NCI-H2081 treated with DMSO at 0.1 percent for 48 hours (cell line): ENCODE measurements at regions not wholly inside any gene's neighbourhood (a gene's known extent, or its start where the extent isn't known, plus 50 kb on each side); places are given as distances from the start of the nearest gene placed in this dataset.
"Not testable (repeated sequence)": the region's sequence is repeated elsewhere in the genome, so short reads cannot be mapped to it uniquely, and the experiment has no call there.

ENCODE experiments used
- DNase-seq: peaks from one replicate; lab custom pipeline; 2025; lab: John Stamatoyannopoulos, UW

DNA sequence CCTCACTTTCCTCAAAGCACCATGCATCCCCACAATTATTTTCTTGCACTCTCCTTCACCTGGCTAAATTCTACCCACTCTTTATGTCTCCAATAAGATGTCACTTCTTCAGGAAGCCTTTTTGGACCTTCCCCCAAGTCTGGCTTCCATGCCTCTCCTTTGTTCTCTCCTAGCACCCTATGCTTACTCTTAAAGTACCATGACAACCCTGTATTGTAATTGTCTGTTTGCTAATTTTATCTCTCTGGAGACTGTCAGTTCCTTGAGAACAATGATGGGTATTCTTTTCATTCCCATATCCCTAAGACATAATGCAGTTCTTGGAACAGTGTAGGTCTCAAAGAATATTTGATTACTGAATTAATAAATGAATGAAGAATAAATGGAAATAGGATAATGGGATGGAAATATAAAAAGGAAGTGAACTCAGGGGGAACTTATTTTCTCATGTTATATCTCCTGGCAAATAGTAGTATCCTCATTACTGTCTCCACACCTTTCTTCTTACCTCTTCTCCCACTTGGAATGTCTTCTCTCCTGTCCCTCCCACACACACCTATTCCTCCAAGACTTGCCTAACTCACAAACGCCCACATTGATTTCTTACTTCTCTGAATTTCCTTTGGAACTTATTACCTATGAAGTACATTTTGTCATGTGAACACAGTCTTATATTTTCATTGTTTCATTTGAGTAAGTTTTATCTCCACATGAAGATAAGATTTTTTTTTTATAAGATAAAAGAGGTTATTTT is 499.1 kb downstream of the NFIB start:
- DNase-seq: no peak

DNA sequence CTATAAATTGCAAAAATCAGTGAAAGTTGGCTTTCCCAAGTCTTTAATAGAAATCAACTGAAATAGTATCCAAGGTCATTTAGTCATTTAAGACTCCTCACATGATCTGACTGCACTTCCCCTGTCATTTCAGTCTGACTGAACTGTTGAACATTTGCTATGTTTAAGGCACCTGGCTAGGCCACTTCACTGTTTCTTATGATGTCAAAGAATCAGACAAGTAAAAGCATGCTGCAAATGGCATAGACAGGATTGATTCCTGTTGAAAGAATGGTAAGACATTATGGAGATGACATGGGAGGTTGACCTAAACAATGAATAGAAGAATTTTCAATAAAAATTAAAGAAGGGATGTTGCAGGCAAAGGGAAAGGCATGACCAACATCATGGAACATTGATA is 502.1 kb downstream of the NFIB start:
- no peak for DNase-seq

DNA sequence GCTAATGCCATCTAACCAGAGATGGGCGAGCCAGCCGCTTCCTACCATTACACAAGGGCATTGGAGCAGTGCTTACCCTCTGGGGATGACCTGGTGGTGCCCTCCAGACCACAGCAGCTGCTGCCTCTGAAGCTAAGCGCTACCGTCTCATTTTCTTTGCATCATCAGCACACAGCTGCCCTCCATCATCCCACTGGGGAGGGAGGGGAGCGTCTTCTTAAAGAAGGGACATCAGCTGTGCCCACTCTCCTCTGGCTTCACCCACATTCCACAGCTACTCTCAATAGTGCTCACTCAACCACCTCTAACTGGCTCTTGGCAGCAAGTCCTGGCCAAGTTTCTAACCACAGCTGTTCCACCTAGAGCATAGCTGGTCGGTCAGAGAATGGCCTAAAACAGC is 503.4 kb downstream of the NFIB start:
- no peak for DNase-seq

DNA sequence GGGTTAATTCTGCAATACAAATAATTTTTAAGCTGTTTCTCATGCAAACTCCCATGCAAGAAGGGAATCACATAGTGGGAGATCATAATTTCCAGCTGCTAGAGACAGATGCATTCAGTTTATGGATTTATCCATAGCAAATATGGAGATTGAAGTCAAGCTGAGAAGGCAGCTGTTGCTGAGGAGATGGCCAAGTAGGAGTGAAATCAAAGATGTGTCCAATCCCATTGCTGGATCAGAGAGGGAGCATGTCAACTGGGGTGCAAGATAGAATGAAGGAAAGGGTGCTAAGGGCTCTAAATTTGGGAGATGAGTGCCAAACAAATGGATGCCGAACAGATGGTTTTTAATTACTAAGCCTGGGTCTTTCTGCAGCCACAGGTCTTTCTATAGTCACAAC is 504.5 kb downstream of the NFIB start:
- DNase-seq: no peak

DNA sequence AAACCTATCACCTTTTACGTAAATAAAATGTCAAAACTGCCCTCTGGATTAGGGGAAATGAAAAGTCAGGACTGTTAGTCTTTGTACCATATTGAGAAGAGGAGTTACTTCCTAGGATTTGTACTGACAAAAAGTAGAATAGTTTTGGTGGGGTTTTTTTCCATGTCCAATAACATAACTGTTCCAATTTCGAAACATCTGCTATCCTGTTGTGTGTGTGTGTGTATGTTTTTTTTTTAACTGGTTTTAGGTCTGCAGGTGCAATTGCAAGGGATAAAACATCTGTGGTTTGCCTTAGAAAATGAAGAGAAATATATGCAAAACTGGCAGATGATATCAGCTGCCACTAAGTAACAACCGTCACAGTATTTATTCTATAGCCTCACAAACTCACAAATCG is 506.8 kb downstream of the NFIB start:
- no peak for DNase-seq

DNA sequence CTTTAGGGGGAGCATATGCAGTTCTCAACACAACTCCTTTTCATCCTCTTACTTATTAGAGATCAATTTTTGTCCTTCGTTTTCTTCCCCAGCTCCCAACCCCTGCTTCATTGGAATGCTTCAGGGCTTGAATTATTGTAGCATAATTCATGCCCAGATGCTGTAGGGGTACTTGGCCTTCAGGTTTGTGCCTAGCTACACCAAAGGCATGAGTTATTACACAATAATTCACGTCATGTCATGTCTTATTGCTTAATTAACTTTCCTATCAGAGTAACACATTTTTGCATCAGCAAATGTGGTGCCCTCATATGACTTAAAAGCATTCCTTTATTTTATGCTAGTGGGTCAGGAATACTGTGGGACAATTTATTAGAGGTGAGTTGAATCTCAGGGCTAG is 507.2 kb downstream of the NFIB start:
- DNase-seq: no peak

DNA sequence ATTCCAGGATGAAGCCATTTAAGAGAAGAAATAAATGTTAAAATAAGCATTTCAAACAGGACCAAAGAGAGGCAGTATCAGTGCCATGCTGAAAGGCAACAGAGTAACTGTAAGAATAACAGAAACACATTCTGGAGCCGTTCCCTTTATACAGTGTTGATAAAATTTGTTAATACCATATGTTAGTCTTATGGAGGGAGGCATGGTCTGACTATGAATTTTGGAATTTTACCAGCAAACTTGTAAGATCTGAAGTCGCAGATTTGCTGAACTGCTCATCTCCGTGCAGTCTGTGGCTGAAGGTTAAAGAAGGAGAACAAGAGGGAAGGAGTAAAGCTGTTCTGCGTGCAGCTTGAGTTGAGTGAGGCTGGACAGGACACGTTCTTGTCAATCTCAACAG is 508.4 kb downstream of the NFIB start:
- no peak for DNase-seq

DNA sequence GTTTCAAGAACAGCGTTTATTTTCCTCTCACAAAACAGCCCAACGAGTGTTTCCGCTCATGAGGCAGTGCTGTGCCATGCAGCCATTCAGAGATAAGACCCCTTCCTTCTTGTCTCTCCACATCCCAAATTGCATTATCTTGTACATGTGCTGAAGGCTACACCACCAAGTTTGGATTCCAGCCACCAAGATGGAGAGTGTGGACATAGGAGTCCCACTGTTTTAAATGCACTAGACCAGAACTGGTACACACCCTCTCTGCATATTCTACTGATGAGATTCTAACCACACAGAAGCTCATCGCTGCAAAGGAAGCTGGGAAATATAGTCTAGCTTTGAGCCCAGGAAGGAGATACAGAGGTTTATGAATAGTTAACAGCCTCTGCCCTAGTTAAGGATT is 509.4 kb downstream of the NFIB start:
- no peak for DNase-seq

DNA sequence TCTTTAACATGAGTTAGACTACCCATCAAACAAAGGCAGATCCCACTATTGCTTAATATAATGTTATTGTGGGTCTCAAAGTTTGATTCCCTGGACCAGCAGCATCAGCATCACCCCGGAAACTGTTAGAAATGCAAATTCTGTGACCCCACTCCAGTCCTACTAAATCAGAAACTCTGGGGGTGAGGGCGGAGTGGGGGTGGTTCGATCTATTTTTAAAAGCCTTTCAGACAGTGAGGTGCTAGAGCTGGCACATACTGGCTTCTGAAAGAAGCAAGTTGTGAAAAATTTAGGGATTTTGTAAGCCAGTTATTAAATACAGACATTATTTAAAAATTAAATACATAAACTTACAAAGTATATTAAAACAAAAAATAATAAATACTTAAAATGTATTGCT is 513.2 kb downstream of the NFIB start:
- no peak for DNase-seq

DNA sequence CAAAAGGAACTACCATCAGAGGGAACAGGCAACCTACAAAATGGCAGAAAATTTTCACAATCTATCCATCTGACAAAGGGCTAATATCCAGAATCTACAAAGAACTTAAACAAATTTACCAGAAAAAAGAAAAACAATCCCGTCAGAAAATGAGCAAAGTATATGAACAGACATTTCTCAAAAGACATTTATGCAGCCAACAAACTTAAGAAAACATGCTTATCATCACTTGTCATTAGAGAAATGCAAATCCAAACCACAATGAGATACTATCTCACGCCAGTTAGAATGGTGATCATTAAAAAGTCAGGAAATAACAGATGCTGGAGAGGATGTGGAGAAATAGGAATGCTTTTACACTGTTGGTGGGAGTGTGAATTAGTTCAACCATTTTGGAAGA is 516.2 kb downstream of the NFIB start:
- DNase-seq: not testable (repeated sequence)

DNA sequence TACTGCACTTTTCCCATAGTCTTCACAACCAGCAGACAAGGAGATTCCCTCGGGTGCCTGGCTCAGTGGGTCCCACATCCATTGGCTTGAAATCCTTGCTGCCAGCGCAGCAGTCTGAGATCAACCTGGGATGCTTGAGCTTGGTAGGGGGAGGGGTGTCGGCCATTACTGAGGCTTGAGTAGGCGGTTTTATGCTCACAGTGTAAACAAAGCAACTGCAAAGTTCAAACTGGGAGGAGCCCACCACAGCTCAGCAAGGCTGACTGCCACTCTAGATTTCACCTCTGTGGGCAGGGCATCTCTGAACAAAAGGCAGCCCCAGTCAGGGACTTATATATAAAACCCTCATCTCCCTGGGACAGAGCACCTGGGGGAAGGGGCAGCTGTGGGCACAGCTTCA is 512.3 kb upstream of the MPDZ start:
- DNase-seq: no peak

DNA sequence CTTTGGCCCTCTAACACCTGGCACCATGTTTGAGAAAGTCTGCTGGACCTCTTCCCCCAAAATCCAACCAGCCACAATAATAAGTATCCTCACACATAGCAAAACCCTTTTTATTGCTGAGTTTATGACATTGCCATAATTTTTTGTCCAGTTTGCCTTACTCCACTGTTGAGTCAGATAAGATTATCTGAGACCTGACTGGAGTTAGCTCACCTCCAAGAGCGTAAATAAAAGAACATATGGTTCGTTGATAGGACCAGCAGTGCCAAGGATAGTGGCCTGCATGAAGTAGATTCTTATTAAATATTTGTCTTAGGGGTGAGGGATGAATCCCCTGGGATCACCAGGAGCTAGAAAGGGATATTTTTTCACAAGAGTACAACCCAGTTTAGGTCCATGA is 510.6 kb upstream of the MPDZ start:
- DNase-seq: no peak

DNA sequence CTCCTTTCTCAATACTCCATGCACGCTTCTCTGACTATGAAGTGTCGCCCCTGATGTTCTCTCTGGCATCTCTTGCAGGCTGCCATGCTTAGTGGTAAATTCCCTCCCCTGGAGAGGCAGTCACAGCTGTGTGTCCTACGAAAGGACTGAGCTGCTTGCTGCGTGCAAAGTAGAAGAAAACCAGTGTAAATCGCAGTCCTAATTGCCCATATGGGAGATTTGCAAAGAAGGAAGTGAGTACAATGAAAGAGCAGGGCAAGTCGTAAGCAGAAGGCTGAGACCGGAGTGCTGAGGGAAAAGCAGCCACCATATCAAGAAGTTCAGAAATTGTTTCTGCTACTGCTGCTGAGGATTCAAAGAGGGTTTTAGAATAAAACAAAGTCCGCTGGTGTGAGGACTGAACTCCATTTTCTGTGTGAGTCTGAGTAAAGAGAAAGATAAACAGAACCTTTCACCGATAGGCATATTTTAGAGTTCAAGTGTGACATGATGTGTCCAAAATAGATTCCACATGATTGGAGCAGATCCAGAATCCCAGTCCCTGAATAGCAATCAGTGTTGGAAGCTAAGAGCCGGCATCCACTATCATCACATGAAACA is 507.8 kb upstream of the MPDZ start:
- DNase-seq: no peak

DNA sequence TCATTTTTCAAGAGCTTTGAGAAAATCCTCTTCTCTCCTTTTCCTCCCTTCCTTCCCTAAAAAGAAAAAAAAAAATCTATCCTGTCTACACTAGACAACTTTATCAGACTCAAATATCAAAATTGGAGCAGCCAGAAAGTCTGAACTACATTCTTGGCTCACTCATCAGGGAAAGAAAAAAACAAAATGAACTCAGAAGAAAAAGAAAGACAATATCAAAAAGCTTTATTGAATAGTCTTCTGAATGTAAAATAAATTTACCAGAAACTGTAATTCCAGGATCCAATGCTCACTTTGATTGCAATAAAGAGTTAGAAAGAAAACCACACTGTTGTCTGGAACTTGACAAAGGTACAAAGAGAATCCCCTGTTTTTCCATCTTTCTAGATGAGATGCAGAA is 507.2 kb upstream of the MPDZ start:
- DNase-seq: no peak

DNA sequence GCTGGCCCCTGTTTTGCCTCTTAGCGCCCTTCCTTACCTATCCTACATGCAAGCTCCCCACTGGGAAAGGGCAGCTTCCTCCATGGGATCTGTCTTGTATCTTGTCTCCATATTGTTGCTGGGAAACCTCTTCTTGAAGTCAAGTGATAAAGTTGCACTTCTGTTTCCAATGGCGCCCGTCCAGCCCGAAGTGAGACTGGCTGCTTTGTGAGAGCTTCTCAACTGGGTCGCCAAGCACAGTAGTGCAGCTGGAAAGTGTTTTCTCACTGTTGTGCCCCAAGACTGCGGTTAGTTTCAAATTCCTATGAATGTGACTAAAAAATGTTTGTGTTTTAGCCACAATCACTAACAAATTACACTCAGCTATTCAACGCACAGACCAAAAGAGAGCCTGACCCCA is 506.6 kb upstream of the MPDZ start:
- no peak for DNase-seq

DNA sequence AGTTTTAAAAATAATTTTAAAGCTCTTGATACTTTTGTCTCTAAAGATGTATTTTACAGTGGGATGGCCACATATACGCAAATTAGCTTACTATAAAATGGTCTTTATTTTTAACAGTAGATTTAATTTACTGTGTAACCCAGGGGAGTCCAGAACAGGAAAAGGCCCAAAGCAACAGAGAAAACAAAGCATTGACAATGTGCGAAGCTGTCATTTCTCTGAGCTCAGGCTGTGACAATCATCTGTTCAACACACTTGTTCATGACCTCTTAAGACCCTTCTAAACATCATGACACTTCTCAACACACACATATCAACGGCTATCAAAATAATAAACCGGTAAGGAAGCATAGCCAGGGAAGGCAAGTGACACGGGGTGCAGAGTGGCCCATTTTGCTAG is 499.6 kb upstream of the MPDZ start:
- no peak for DNase-seq

DNA sequence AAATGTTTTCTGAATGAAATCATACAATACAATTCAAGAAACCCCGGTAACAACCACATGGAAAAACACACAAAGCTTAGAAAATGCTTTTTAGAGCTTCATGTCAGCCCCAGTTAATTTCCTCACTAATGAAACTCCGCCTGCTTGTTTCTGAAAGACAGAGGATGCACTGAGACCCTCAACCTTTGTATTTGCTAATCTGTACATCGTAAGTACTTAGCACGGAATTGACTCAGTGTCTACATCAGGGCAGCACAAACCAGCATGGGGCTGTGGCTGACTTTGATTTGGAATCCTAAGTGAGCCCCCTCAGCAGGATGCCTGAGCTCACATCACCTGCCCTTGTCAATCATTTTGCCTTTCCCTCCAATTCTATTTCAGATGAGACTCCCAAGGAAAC is 499.1 kb upstream of the MPDZ start:
- DNase-seq: no peak

DNA sequence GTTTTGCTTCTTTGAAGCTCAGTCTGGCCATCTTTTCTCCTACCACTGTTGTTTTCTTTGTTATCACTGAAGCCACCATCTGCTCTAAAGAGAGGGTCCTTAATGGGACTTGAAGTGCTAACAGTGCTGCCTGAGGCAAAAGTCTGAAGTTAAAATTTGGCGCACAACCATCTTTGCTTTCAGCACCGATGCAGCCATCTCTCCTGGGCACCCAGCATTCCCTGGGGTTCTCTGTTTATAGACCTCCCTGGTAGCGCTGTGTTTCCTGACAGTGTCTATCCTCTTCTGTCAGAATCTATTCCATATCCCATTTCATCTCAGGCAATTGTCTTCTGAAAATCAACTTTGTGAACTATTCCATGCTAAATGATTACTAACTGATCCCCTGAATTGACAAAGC is 491.5 kb upstream of the MPDZ start:
- DNase-seq: no peak

DNA sequence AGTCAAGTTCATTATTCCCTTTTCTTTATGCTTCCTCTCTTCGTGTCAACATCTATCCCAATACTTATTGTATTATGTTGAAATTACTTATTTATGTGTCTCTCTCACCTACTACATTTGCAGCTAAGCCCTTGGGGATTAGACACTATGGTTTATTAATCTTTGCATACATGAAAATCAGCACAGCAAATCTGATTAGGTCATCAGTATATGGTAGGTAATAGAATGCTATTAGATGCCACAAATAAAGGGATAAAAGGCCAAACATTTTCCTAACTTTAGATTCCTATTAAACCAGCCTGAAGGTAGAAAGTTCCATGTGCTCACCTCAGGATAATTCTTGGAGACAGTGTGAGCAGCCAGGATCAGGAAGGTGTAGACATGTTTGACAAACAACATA is 490.1 kb upstream of the MPDZ start:
- no peak for DNase-seq

DNA sequence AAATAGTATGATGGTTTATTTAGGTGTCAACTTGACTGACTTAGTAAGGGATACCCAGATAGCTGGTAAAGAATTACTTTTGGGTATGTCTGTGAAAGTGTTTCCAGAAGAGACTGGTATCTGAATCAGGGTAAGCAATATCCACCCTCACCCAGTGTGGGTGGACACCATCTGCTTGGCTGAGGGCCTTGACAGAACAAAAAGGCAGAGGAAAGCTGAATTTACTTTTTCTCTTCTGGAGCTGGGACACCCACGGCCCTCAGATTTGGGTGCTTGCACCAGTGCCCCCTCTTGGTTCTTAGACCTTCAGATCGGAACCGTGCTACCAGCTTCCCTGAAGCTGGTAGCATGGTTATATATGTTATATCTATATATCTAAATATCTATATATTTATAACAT is 489.5 kb upstream of the MPDZ start:
- DNase-seq: no peak

DNA sequence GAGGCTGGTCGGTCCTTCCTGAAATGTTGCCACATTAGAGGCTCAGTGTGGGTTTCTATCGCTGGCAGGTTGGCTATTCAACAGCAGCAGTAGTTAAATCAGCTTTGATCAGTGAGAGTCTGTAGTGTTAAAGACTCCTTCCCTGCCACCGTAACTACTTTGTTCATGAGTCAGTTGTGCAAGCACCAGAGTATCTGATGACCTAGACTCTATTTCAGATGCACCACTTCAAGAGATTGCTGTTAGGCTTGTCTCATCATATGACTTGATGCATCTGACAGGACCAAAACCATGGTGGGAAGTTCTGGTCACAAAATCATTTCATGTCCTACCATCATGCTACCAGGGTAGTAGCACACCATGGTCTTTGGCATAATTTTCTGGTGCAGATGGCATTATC is 482.7 kb upstream of the MPDZ start:
- no peak for DNase-seq

DNA sequence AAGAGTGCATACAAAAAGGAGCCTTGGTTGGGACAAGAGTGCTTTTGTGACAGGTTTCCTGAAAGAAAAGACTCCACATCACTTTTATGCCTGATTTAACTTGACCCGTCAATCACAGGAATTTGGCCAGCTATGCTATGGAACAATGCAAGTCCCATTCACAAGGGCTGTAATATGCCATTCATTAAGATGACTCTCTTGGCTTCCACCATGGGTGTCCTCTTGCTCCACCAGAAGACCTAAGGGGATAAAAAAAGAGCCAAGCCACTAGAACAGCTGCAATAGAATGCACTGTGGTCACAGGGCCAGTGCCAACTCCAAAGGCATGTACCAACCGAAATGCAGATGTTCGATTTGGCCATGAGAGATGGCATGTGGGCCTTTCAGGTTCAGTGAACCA is 480.1 kb upstream of the MPDZ start:
- no peak for DNase-seq

DNA sequence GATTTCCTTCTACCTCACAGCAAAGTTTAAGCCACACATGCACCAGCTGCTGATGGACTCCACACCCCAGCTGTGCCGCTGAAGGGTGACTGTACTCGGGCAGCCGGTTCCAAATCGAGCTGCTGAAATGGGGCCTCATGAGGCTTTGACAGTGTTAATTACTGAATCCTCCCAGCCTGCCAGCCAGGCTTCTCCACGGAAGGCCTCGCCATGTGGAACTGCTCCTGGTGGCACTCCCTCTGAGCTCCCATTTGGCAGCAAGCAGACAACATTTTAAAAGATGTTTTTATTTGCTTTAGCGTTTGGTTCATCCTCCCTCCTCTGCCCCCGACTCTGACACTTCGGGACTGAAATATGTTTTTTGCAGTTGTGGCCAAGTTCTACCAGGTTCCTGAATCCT is 479.4 kb upstream of the MPDZ start:
- no peak for DNase-seq

DNA sequence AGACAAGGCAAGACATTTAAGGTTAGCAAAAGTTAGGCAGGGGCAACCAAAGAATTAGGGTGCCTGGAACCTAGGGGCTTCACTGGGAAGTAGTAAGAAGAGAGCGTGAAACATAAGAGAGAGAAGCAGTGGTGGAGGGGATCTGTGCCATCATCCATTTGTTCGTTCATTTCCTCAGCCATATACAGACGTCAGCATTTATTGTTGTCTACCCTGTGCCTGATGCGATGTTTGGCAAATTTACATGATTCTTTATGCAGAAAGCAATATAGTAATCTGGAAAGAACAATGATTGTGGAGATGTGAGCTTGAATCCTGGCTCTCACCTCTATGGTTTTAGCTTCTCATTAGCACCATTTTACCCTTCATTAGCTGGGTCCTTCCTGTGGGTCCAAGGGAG is 477.5 kb upstream of the MPDZ start:
- no peak for DNase-seq
